GM19328 (cell line): ENCODE measurements at regions not wholly inside any gene's neighbourhood (a gene's known extent, or its start where the extent isn't known, plus 50 kb on each side); places are given as distances from the start of the nearest gene placed in this dataset.
"Not testable (repeated sequence)": the region's sequence is repeated elsewhere in the genome, so short reads cannot be mapped to it uniquely, and the experiment has no call there.

Experiments
- ATAC-seq: cut with Tn5 transposase; IDR thresholded peaks from one replicate; pipeline ENCODE4 v1.9.1; 2021; ENCODE audit warnings: mild to moderate bottlenecking, moderate library complexity; ENCODE audit not compliant: unreplicated experiment

DNA sequence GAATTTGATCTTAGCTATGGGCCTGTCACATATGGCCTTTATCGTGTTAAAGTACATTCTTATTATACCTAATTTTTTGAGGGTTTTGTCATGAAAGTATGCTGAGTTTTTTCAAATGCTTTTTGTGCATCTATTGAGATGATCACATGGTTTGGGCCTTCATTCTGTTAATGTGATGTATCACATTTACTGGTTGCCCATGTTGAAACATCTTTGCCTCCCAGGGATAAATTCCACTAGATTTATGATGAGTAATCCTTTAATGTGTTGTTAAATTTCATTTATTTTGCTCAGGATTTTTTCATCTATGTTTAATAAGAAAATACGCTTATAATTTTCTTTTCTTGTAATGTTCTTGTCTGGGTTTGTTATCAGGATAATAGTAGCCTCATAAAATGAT lies 442.0 kb downstream of the MDFIC start:
- no peak for ATAC-seq

DNA sequence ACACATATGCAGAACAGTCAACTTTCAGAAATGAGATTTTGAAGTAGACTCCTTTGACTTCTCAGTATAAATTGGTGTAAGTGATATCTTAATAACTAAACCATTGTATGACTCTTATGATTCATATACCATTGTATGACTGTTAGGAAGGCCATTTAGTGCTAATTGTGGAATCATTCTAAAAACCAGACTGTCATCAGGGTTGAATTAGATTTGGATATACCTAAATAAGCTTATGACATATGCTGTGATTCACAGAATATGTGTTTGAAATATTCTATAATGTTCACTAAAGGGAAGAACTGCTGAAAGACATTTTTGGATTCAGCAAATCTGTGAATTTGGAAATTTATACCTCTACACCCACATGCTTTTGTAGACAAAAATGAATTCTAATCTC lies 438.1 kb downstream of the MDFIC start:
- ATAC-seq, result no peak

GRCh38 chr7:115359119-115359518 lies 437.2 kb downstream of the MDFIC start:
- ATAC-seq, result no peak

- ATAC-seq, result no peak
Measured at GRCh38 chr7:115357703-115357999, 435.8 kb downstream of the MDFIC start.

- no peak for ATAC-seq
Measured at GRCh38 chr7:115356999-115357702, 435.3 kb downstream of the MDFIC start.

- no peak for ATAC-seq
Measured at GRCh38 chr7:115356139-115356746, 434.3 kb downstream of the MDFIC start.

- ATAC-seq, result no peak
Measured at GRCh38 chr7:115354925-115355324, 433.0 kb downstream of the MDFIC start.

DNA sequence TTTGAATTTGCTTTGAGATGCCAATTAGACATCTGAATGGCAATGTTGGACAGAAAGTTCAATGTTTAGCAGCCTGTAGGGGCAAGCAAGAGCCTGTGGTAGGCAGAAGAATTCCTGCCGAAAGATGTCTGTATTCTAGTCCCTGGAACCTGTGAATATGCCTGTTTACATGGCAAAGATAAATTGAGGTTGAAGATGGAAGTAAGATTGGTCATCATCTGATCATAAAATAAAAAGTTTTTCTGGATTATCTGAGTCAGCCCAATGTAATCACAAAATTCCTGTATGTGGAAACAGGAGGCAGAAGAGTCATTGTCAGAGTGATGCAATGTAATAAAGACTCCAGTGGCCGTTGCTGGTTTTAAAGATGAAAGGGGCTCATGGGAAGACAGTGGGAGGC lies 430.5 kb downstream of the MDFIC start:
- ATAC-seq, result no peak

GRCh38 chr7:115350764-115351163 lies 428.9 kb downstream of the MDFIC start:
- ATAC-seq, result no peak

DNA sequence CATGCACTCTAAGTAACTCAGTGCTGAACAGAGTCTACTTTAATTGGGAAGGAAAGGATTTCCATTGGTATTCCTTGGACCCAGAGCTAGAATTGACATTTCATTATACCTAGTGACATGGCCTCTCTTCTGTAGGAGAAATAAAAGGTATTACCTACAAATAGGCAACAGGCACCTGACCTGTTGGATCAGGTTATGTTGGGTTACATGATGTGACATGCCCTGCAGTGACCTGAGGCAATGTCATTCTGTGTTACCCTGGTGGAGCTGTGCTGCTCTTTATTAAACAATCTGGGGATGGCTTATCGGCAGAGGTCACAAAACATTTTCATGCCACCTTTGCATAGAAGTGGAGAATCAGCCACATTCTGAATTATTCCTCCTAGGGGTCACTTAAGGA lies 427.7 kb downstream of the MDFIC start:
- ATAC-seq, result no peak

GRCh38 chr7:115346685-115347084 lies 424.8 kb downstream of the MDFIC start:
- ATAC-seq, result no peak

- no peak for ATAC-seq
Measured at GRCh38 chr7:115340828-115341227, 418.9 kb downstream of the MDFIC start.

DNA sequence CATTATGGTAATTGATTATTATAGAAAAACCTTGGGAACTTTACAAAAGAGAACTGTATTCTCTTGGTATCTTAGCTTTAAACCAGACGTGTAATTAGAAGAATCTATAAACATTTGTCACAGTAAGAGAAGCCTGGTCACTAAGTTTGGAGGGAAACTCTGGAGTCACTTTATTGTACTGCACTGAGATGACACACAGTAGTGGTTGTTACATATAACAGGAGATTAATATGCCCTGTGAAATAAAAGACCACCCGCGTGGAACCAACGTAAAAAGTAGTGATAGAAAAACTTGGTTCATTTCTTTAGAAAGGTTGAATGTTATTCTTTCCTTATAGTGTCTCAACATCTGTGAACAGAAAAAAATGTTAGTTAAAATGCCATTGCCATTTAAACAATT lies 416.1 kb downstream of the MDFIC start:
- no peak for ATAC-seq

GRCh38 chr7:115332691-115333090 lies 410.8 kb downstream of the MDFIC start:
- no peak for ATAC-seq

GRCh38 chr7:115329006-115329405 lies 407.1 kb downstream of the MDFIC start:
- ATAC-seq, result no peak

DNA sequence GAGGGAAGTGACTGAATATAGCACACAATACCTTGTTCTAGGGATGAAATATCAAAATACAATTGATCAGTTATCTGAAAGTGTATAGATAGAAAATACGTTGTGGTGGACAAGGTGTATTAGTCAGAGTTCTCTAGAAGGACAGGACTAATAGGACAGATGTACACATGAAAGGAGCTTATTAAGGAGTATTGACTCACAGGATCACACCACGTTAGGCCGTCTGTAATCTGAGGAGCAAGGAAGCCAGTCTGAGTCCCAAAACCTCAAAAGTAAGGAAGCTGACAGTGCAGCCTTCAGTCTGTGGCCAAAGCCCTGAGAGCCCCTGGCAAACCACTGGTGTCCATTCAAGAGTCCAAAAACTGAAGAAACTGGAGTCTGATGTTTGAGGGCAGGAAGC lies 406.1 kb downstream of the MDFIC start:
- no peak for ATAC-seq

GRCh38 chr7:115327326-115327725 lies 405.4 kb downstream of the MDFIC start:
- ATAC-seq, result no peak

DNA sequence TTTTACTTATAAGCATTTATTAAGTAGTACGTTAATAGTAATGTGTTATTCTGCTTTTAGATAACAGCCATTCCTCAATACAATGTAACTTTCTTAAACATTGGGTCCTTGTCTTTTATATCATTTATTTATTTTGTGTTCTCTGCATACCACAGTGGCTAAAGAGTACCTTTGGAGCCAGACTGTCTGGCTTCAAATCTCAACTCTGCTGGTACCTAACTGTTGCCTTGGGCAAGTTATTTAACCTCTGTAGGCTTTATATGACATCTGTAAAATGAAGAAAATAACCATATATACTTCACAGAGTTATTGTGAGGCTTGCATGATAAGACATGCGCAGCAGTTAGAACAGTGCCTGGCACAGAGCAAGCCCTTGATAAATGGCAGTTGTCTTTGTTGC lies 397.6 kb downstream of the MDFIC start:
- no peak for ATAC-seq

GRCh38 chr7:115310316-115310715 lies 388.4 kb downstream of the MDFIC start:
- not testable (repeated sequence) for ATAC-seq

DNA sequence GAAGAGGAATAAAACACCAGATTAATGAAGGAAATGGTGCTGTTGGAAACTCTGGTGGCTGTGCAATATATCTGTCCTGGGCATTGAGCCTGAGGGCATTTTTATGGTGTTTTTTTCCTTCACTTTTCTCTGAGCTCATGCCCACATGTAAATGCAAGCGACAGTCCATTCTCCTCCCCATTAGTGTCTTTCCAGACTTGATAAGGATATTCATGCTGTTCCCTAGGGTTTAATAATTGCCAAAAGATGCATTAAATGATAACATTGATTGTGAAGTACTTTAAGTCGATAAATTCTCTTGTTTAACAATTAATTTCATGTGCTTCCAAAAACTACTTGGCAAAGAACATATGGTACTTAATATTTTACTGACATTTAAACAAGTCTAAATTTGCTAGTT lies 384.7 kb downstream of the MDFIC start:
- ATAC-seq, result no peak

GRCh38 chr7:115300231-115300870 lies 378.5 kb downstream of the MDFIC start:
- ATAC-seq, result no peak

DNA sequence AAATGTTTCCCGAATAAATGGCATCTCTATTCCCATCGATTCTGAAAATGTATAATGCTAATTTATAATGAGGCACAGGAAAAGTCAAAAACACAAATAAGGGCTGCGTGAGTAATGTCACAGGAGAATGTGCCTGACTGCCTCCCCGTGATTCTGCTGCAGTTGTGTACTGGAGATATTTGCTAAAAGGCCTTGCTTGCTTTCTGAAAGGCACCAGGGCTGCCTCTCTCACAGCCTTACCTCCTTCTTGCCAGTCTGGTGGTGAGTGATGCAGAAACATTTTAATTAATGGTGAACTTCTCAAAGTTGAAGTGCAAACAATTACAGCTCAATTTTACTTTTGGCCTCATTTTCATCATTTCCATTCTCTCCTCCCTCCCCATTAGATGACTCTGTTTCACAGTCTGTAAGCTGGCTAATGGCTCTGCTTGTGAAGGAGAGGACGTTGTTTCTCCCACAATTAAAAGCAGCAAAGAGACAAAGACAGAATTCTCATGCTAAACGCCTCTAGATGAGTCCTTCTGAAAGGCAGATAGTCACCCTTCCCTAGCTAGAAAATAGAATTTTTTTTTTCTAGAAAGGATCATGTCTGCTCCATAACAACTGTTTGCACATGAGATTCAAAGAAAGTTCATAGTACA lies 377.6 kb downstream of the MDFIC start:
- ATAC-seq, result no peak
